Right renal pelvis (tissue), 4 donors: ENCODE measurements at regions not wholly inside any gene's neighbourhood (a gene's known extent, or its start where the extent isn't known, plus 50 kb on each side); places are given as distances from the start of the nearest gene placed in this dataset.
"Not testable (repeated sequence)": the region's sequence is repeated elsewhere in the genome, so short reads cannot be mapped to it uniquely, and the experiment has no call there.

Source experiments
- DNase-seq, 4 donors: peaks; one replicate each; pipeline ENCODE4 v3.0.0-alpha.2; 2013; ENCODE audit warnings: low read depth in 4 of 4, low spot score in 3 of 4, missing footprints in 1 of 4

GRCh38 chr16:51310159-51310558 lies 159.1 kb upstream of the SALL1 start:
- no peak for DNase-seq

- DNase-seq: no peak
Observed at GRCh38 chr16:51306886-51307595, 156.0 kb upstream of the SALL1 start.

- DNase-seq: no peak
Observed at GRCh38 chr16:51306116-51306515, 155.0 kb upstream of the SALL1 start.

GRCh38 chr16:51305337-51305736 lies 154.3 kb upstream of the SALL1 start:
- DNase-seq: no peak

GRCh38 chr16:51302042-51302441 lies 151.0 kb upstream of the SALL1 start:
- DNase-seq: no peak

GRCh38 chr16:51298800-51299199 lies 147.7 kb upstream of the SALL1 start:
- DNase-seq: no peak

GRCh38 chr16:51290442-51291285 lies 139.6 kb upstream of the SALL1 start:
- DNase-seq: no peak

- DNase-seq: no peak
Observed at GRCh38 chr16:51289336-51289735, 138.3 kb upstream of the SALL1 start.

GRCh38 chr16:51287121-51287755 lies 136.2 kb upstream of the SALL1 start:
- DNase-seq: peak; percentile 28 to 59 (median 46)

GRCh38 chr16:51286272-51286671 lies 135.2 kb upstream of the SALL1 start:
- no peak for DNase-seq

GRCh38 chr16:51276336-51276735 lies 125.3 kb upstream of the SALL1 start:
- DNase-seq: no peak

GRCh38 chr16:51272420-51272819 lies 121.3 kb upstream of the SALL1 start:
- no peak for DNase-seq

GRCh38 chr16:51271156-51271701 lies 120.2 kb upstream of the SALL1 start:
- no peak for DNase-seq

GRCh38 chr16:51268237-51268636 lies 117.2 kb upstream of the SALL1 start:
- no peak for DNase-seq

GRCh38 chr16:51267681-51268080 lies 116.6 kb upstream of the SALL1 start:
- DNase-seq: no peak

- DNase-seq: no peak
Observed at GRCh38 chr16:51262428-51262827, 111.4 kb upstream of the SALL1 start.

GRCh38 chr16:51261919-51262318 lies 110.8 kb upstream of the SALL1 start:
- DNase-seq: no peak

- no peak for DNase-seq
Observed at GRCh38 chr16:51255349-51255972, 104.4 kb upstream of the SALL1 start.

- DNase-seq: not testable (repeated sequence)
Observed at GRCh38 chr16:51254390-51254789, 103.3 kb upstream of the SALL1 start.

- no peak for DNase-seq
Observed at GRCh38 chr16:51248217-51248616, 97.1 kb upstream of the SALL1 start.

GRCh38 chr16:51245658-51245995 lies 94.6 kb upstream of the SALL1 start:
- DNase-seq: no peak
